ENCODE measurements at regions not wholly inside any gene's neighbourhood (a gene's known extent, or its start where the extent isn't known, plus 50 kb on each side); places are given as distances from the start of the nearest gene placed in this dataset.

DNA sequence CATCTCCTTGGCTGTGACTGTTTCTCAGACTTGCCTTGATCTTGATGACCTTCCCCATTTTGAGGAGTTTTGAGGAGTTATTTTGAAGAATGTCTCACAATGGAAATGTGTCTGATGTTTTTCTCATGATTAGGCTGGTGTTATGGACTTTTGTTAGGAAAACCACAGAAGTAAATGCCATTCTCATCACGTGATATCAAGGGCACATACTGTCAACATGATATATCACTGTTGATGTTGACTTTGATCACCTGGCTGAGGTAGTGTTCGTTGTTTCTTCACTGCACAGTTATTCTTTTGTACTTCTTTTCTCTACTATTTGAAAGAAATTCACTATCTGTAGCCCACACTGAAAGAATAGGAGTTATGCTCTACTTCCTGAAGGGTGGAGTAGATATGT is 194.7 kb upstream of the MPHOSPH6 start:
- no peak overlapping the region for H3K27ac ChIP-seq (ENCODE audit: low read depth in 1 of 2, low read length in 2 of 2)
- WGBS, 2 donors: 66 to 69% methylated on average over 2 of the region's 2 CpGs
- ATAC-seq (ENCODE audit: low FRiP score): no peak
- DNase-seq: no peak
- H3K9me3 ChIP-seq (ENCODE audit: control insufficient read depth, low read length): no peaks in the 10 kb centered on the region
- no peaks in the 10 kb centered on the region for H3K4me1 ChIP-seq (ENCODE audit: control insufficient read depth in 1 of 2, insufficient read depth in 2 of 2, low read length in 2 of 2)
- no peaks in the 10 kb centered on the region for H3K36me3 ChIP-seq (ENCODE audit: control insufficient read depth in 1 of 2, insufficient read depth in 2 of 2, low read length in 1 of 2)
- intact Hi-C loops (cut with DNase I): no loop called here
- H3K4me3 ChIP-seq (ENCODE audit: low read length in 2 of 2): no peak overlapping the region
- H3K27me3 ChIP-seq (ENCODE audit: control insufficient read depth in 1 of 2, insufficient read depth in 2 of 2, low read length in 1 of 2): no peaks in the 10 kb centered on the region

DNA sequence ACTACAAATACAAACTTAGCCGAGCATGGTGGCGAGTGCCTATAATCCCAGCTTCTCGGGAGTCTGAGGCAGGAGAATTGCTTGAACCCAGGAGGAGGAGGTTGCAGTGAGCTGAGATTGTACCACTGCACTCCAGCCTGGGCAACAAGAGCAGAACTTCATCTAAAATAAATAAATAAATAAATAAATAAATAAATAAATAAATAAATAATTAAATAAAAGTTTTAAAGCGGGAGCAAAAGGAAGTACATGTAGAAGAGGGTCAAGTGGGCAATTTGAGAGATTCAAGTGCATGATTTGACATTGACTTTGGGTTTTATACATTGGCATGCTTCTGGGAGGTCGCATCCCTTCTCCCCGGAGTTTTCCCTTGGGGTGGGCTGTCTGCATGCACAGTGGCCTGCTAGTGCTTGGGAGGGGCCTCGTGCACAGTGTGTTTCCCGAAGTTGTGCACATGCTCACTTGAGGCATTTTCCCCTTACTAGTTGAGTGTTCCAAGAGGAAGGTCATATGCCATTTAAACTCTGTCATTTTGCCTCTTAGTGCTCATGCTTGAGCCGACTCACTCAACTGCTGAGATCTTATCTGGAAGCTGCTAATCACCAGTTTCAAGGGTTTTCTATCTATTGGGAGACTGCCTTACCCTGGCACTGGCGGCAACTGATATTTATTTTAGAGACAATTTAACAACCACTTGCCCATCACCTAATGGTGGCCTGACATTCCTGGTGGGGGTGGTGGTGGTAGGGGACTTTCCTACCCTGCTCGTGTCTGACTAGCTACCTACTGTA is 193.2 kb upstream of the MPHOSPH6 start:
- Histone ChIP-seq H3K4me1 (ENCODE audit: control insufficient read depth in 1 of 2, insufficient read depth in 2 of 2, low read length in 2 of 2) (no peaks in the 10 kb centered on the region), H3K9me3 (ENCODE audit: control insufficient read depth, low read length) (peaks cover 1% of the 10 kb centered on the region), H3K36me3 (ENCODE audit: control insufficient read depth in 1 of 2, insufficient read depth in 2 of 2, low read length in 1 of 2) (no peaks in the 10 kb centered on the region), H3K4me3 (ENCODE audit: low read length in 2 of 2) (no peak overlapping the region), H3K27ac (ENCODE audit: low read depth in 1 of 2, low read length in 2 of 2) (no peak overlapping the region), H3K27me3 (ENCODE audit: control insufficient read depth in 1 of 2, insufficient read depth in 2 of 2, low read length in 1 of 2) (no peaks in the 10 kb centered on the region)
- WGBS, 2 donors: 88 to 89% methylated on average over 11 of the region's 11 CpGs
- intact Hi-C loops (cut with DNase I): no loop called here
- no peak for DNase-seq
- no peak for ATAC-seq (ENCODE audit: low FRiP score)

DNA sequence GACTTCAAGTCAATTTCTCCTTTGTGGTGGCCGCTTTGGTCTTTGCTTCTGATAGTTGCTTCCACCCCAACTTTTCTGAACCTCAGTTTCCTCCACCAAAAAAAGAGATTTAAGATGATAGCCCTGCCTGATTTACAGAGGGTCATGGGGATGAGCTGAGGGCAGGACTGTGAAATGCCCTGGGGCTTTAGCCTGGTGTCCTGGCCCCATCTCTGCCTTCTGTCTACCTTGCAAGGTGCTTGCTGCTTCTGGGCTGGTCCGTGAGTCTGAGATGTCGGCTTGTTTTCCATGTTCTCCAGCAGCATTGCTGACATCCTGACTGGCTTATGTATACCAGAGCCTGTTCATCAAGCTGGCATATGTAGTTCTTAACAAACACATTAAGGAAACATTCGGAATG is 191.9 kb upstream of the MPHOSPH6 start:
- intact Hi-C loops (cut with DNase I): no loop called here
- H3K9me3 ChIP-seq (ENCODE audit: control insufficient read depth, low read length): peaks cover 1% of the 10 kb centered on the region
- no peaks in the 10 kb centered on the region for H3K27me3 ChIP-seq (ENCODE audit: control insufficient read depth in 1 of 2, insufficient read depth in 2 of 2, low read length in 1 of 2)
- ATAC-seq (ENCODE audit: low FRiP score): peak; percentile 24
- no peaks in the 10 kb centered on the region for H3K4me1 ChIP-seq (ENCODE audit: control insufficient read depth in 1 of 2, insufficient read depth in 2 of 2, low read length in 2 of 2)
- no peak overlapping the region for H3K4me3 ChIP-seq (ENCODE audit: low read length in 2 of 2)
- 92 to 93% methylated on average over 4 of the region's 4 CpGs for WGBS, 2 donors
- no peaks in the 10 kb centered on the region for H3K36me3 ChIP-seq (ENCODE audit: control insufficient read depth in 1 of 2, insufficient read depth in 2 of 2, low read length in 1 of 2)
- no peak for DNase-seq
- H3K27ac ChIP-seq (ENCODE audit: low read depth in 1 of 2, low read length in 2 of 2): no peak overlapping the region

DNA sequence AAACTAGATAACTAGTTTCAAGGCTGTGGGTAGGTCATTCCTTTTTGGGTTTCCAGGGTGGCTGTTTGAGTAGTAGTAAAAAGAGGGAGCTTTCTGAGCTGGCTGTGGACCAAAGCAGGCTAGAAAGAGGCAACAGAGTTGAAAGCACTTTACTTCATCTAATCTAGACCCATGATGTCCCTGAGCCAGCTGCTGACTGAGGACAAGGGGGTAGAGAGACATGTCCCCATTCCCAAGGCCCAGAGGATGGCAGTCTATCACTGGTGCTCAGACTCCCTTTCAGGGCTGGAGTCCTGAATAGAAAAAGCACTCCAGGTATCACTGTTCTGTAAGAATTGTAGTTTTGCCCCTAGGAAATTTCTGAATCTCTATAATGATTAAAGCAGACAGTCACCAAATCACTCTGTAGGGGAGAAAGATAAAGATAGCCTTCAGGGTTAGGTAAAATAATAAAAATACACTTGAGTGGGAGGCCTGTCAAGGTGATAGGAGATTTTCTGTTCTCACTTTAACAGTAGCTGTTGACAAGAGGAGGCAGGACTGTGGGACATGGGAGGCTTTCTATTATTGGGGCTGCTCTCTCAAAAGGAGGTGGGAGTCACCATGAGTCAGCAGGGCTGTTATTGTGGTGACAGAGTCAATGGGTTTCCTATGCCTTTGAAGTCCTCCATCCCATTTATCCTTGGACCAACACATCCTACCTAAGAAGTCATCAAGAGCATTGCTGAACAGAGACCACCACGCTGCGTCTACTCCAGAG is 190.2 kb upstream of the MPHOSPH6 start:
- no peak for DNase-seq

DNA sequence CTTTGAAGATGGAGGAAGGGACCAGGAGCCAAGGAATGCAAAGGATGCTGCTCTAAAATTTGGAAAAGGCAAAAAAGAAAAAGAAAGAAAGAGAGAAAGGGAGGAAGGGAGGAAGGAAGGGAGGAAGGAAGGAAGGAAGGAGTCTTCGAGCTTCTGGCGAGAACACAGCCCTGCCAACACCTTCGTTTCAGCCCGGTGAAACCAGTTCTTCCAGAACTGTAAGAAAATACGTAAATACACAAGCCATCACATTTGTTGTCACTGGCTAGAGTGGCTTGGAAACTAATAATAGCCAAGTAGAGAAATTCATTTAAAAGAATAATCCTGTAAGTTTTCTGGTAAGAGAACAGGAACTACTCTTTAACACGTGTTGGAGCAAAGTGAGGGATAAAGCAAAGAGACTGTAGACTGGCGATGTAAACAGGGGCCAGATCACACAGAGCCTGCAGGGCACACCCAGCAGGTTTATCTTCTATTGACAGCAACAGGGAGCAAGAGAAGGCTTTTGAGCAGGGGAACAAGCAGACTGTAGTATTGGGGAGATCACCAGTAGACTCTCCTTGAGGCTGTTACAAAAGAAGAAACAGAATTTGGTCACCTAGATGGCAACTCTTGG is 188.7 kb upstream of the MPHOSPH6 start:
- ATAC-seq (ENCODE audit: low FRiP score) (no peak), DNase-seq (no peak)
- Histone ChIP-seq H3K4me3 (ENCODE audit: low read length in 2 of 2) (no peak overlapping the region), H3K36me3 (ENCODE audit: control insufficient read depth in 1 of 2, insufficient read depth in 2 of 2, low read length in 1 of 2) (no peaks in the 10 kb centered on the region), H3K27me3 (ENCODE audit: control insufficient read depth in 1 of 2, insufficient read depth in 2 of 2, low read length in 1 of 2) (no peaks in the 10 kb centered on the region), H3K4me1 (ENCODE audit: control insufficient read depth in 1 of 2, insufficient read depth in 2 of 2, low read length in 2 of 2) (no peaks in the 10 kb centered on the region), H3K9me3 (ENCODE audit: control insufficient read depth, low read length) (peaks cover 1% of the 10 kb centered on the region), H3K27ac (ENCODE audit: low read depth in 1 of 2, low read length in 2 of 2) (no peak overlapping the region)
- WGBS, 2 donors: 42 to 52% methylated on average over 7 of the region's 7 CpGs
- intact Hi-C loops (cut with DNase I): no loop called here

More for the DNA sequence above, 190.2 kb upstream of the MPHOSPH6 start:
- 100% methylated on average over 2 of the region's 2 CpGs for WGBS, 2 donors
- intact Hi-C loops (cut with DNase I): no loop called here
- no peak overlapping the region for H3K27ac ChIP-seq (ENCODE audit: low read depth in 1 of 2, low read length in 2 of 2)
- H3K4me3 ChIP-seq (ENCODE audit: low read length in 2 of 2): no peak overlapping the region
- H3K36me3 ChIP-seq (ENCODE audit: control insufficient read depth in 1 of 2, insufficient read depth in 2 of 2, low read length in 1 of 2): no peaks in the 10 kb centered on the region
- no peak for ATAC-seq (ENCODE audit: low FRiP score)
- H3K9me3 ChIP-seq (ENCODE audit: control insufficient read depth, low read length): peaks cover 1% of the 10 kb centered on the region
- H3K4me1 ChIP-seq (ENCODE audit: control insufficient read depth in 1 of 2, insufficient read depth in 2 of 2, low read length in 2 of 2): no peaks in the 10 kb centered on the region
- H3K27me3 ChIP-seq (ENCODE audit: control insufficient read depth in 1 of 2, insufficient read depth in 2 of 2, low read length in 1 of 2): no peaks in the 10 kb centered on the region

DNA sequence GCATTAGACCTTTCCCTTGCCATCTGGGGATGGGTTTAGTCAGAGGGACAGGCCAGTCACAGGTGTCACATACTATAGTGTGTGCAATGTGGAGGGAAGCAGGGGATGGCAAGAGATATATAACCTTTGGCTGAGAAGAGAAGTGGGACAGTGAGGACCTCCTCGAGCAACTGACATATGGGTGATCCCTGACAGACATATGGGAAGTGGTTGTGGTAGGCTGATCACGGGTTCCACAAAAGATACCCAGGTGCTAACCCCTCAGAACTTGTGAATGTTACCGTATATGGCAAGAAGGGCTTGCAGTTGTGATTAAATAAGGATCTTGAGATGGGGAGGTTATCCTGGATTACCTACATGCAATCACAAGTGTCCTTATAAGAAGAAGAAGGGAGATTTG is 188.1 kb upstream of the MPHOSPH6 start:
- no peaks in the 10 kb centered on the region for H3K27me3 ChIP-seq (ENCODE audit: control insufficient read depth in 1 of 2, insufficient read depth in 2 of 2, low read length in 1 of 2)
- no peak overlapping the region for H3K4me3 ChIP-seq (ENCODE audit: low read length in 2 of 2)
- intact Hi-C loops (cut with DNase I): no loop called here
- no peaks in the 10 kb centered on the region for H3K4me1 ChIP-seq (ENCODE audit: control insufficient read depth in 1 of 2, insufficient read depth in 2 of 2, low read length in 2 of 2)
- WGBS, 2 donors: 92 to 93% methylated on average over 3 of the region's 3 CpGs
- peaks cover 1% of the 10 kb centered on the region for H3K9me3 ChIP-seq (ENCODE audit: control insufficient read depth, low read length)
- no peaks in the 10 kb centered on the region for H3K36me3 ChIP-seq (ENCODE audit: control insufficient read depth in 1 of 2, insufficient read depth in 2 of 2, low read length in 1 of 2)
- DNase-seq (no peak), ATAC-seq (ENCODE audit: low FRiP score) (no peak)
- H3K27ac ChIP-seq (ENCODE audit: low read depth in 1 of 2, low read length in 2 of 2): no peak overlapping the region

DNA sequence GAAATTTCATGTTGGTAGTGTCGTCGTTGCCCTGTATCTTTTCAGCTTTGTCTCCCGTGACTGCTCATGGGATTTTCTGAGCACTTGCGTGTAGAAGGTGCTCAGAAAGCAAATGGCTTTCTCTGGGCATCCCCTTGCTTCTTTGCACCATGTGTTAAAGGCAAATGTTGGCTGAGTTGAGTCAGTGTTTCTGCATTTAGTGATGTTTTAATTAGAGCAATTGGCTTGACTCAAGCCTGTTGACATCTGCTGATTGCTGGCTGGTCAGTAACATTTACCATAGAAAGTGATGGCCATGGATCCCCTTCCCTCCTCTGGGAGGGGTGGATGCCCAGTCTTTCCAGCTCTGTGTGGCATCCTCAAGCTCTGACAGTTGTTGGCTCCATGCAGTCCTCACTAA is 187.2 kb upstream of the MPHOSPH6 start:
- Histone ChIP-seq H3K27me3 (ENCODE audit: control insufficient read depth in 1 of 2, insufficient read depth in 2 of 2, low read length in 1 of 2) (no peaks in the 10 kb centered on the region), H3K9me3 (ENCODE audit: control insufficient read depth, low read length) (peaks cover 1% of the 10 kb centered on the region), H3K4me3 (ENCODE audit: low read length in 2 of 2) (no peak overlapping the region), H3K36me3 (ENCODE audit: control insufficient read depth in 1 of 2, insufficient read depth in 2 of 2, low read length in 1 of 2) (no peaks in the 10 kb centered on the region), H3K4me1 (ENCODE audit: control insufficient read depth in 1 of 2, insufficient read depth in 2 of 2, low read length in 2 of 2) (no peaks in the 10 kb centered on the region), H3K27ac (ENCODE audit: low read depth in 1 of 2, low read length in 2 of 2) (no peak overlapping the region)
- WGBS, 2 donors: 87 to 88% methylated on average over 4 of the region's 4 CpGs
- no peak for DNase-seq
- intact Hi-C loops (cut with DNase I): no loop called here
- ATAC-seq (ENCODE audit: low FRiP score): no peak

DNA sequence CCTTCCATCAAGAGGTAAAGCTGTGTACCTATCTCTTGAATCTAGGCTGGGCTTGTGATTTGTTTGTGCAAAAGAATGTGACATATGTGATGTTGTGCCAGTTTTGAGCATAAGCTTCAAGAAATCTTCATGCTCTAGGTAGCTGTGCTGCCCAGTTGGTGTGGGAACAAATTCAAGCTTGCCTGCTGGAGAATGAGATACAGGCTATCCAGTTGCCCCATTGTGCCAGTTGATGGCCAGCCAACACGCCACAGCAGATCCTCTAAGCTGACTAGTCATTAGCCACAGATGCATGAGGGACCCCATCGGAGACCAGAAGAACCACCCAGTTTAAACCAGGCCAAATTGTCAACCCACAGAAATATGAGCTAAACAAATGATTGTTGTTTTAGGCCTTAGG is 180.5 kb upstream of the MPHOSPH6 start:
- ATAC-seq (ENCODE audit: low FRiP score): no peak
- no peaks in the 10 kb centered on the region for H3K4me1 ChIP-seq (ENCODE audit: control insufficient read depth in 1 of 2, insufficient read depth in 2 of 2, low read length in 2 of 2)
- H3K27ac ChIP-seq (ENCODE audit: low read depth in 1 of 2, low read length in 2 of 2): no peak overlapping the region
- 69 to 90% methylated on average over 2 of the region's 2 CpGs for WGBS, 2 donors
- no peak for DNase-seq
- no peaks in the 10 kb centered on the region for H3K27me3 ChIP-seq (ENCODE audit: control insufficient read depth in 1 of 2, insufficient read depth in 2 of 2, low read length in 1 of 2)
- intact Hi-C loops (cut with DNase I): no loop called here
- H3K36me3 ChIP-seq (ENCODE audit: control insufficient read depth in 1 of 2, insufficient read depth in 2 of 2, low read length in 1 of 2): no peaks in the 10 kb centered on the region
- no peak overlapping the region for H3K4me3 ChIP-seq (ENCODE audit: low read length in 2 of 2)
- no peaks in the 10 kb centered on the region for H3K9me3 ChIP-seq (ENCODE audit: control insufficient read depth, low read length)
